ENCODE measurements at regions not wholly inside any gene's neighbourhood (a gene's known extent, or its start where the extent isn't known, plus 50 kb on each side); places are given as distances from the start of the nearest gene placed in this dataset.

DNA sequence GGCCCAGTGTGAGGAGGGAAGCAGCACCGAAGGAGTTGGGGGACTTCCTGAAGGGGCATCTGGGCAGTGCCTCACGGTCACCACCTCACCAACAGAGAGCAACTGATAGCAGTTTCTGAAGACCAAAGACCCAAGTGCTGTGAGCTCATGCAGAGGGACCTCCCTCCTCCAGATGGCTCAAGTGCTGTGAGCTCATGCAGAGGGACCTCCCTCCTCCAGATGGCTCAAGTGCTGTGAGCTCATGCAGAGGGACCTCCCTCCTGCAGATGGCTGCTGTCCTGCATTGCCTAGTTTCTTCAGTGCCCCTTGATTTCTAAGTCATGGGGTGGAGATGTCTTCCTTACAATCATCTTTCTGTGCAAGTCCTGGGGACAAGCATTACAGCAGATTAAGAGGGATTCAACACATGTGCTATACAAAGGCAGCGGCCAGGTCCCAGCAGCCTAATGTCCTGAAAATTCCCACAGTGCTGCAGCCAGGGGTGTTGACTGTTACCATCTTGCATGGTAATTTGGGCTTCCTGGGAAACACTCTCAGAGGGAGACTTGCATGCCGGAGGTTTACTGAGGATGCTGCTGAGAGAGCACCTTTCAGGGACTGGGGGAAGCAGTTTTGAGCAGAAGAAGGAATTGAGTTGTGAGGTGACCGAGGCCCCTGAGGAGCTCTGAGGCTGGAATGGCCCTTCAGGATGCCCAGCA lies 409.3 kb downstream of the GALR1 start:
- DNase-seq (ENCODE audit: low spot score): no peak

DNA sequence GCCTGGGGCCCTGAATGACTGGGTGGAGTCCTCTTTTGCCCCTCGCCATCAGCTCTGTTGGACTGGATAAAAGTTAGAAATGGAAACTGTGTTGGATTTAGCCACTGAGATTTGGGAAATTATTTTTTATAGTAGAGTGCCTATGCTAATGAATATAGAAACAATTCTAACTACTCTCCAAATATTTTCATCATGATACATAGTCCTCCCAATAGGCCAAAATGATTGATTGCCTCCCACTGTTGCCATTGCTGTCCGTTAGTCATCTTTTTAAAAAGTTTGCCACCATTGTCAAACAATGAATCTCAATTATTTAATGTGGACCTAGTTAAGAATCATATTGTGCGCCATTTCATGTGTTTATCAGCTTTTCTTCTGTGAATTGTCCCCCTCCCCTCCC lies 417.0 kb downstream of the GALR1 start:
- DNase-seq (ENCODE audit: low spot score): no peak

DNA sequence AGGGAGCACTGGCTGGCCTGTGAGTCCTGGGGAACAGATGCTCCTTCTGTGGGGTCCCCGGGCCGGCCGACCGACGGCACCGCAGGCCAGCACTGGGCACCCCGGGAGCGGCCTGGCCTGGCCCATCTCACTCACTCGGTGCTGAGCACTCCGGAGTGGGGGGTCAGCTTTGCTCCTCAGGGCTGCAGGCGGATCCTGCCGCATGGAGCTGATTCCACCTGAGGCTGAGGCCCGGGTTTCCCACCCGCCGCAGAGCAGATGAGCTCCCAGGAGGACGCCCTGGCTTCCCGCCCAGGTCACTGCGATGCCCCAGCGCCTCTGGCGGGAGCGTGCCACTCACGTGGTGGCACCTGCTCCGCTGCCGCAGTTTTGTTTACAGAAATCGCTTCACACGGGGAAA lies 418.6 kb downstream of the GALR1 start:
- no peak for DNase-seq (ENCODE audit: low spot score)

DNA sequence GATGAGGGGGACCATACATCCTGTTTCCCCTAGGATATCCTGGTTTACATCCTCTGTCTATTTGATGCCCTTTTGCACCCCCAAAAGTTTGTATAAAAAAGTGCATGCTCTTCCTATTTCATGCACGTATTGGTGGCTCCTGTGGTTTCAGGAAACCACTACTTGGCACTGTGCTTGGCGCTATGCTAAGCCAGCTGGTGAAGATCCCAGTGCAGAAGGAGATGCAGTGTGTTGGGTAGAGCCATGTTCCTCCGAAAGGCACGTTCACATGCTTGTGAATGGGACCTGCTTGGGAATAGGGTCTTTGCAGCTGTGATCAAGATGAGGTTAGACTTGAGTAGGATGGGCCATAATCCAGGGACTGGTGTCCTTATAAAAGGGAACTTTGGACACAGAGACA lies 419.7 kb downstream of the GALR1 start:
- no peak for DNase-seq (ENCODE audit: low spot score)

DNA sequence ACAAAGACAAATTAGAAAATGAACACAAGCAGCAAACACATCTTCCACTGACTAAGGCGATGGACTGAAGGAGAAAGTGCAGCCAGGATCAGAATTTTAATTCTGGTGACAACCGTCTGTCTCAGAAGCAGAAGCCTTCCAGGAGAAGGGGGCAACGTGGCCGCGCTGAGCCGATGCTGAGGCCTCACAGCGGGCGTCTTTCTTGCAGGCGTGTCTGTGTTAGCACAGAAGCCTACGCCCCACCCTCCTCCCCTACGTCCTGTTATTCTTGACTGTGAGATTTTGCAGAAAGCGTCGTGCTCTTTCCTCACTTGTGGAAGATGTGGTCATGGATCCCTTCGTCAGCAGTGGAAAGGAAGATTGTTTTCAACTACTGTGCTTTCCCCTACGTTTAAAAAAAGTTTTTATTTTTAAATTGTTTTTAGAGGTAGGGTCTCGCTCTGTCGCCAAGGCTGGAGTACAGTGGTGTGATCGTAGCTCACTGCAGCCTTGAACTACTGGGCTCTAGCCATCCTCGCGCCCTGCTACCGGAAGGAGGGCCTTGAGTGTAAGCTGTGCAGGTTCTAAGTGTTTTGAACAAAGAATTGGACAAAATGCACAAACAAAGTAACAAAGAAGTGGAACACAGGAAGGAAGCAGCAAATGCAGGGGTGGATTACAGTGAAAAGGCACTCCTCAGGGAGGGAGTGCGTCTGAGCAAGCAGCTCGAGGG lies 422.0 kb downstream of the GALR1 start:
- DNase-seq (ENCODE audit: low spot score): no peak

DNA sequence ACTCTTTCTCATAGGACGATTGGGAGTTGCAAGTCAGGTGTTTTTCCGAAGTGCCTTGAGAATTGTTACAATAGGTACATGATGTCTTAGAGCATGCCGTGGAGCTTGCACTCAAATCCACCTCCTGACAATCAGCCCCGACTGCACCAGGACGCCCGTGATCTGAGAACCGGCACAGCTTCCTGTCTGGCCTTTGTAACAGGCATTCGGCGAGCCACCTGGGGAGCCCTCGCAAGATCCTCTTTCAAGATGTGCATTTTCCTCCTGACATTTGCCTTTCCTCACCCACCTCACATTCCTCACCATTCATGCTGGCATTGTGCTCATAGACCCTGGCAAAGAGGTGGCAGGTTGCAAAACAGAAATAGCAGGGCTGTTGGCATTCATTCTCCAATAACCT lies 427.3 kb downstream of the GALR1 start:
- DNase-seq (ENCODE audit: low spot score): no peak

DNA sequence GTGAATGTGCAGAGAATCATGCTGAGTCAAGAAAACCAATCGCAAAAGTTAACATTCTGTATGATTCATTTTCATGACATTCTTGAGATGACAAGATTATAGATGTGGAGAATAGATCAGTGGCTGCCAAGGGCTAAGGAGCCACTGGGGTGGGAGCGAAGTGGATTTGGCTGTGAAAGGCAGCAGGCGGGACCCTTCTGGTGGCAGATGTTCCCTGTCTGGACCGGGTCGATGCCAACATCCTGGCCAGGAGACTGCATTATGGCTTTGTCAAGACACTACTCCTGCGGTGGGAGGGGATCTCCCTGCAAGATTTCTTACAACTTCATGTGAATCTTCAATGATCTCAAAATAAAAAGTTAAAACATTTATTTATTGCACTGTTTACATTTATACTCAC lies 427.9 kb downstream of the GALR1 start:
- DNase-seq (ENCODE audit: low spot score): no peak

DNA sequence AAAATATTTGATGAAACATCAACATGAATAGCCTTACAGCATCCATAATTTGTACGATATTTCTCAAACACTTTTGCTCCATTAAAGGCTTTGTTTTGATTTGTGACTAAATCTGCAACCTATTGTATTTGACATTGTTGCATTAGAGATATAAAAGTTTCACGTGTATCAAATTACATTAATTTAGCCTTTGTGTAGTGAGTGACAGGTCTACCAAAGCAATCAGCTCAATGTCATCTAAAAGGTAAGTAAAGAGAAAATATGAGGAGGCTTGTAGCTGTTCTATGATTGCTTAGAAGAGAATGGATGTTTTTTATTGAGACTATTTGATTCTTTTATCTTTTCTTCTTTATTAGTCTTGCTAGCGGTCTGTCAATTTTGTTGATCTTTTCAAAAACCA lies 430.2 kb downstream of the GALR1 start:
- DNase-seq (ENCODE audit: low spot score): no peak

DNA sequence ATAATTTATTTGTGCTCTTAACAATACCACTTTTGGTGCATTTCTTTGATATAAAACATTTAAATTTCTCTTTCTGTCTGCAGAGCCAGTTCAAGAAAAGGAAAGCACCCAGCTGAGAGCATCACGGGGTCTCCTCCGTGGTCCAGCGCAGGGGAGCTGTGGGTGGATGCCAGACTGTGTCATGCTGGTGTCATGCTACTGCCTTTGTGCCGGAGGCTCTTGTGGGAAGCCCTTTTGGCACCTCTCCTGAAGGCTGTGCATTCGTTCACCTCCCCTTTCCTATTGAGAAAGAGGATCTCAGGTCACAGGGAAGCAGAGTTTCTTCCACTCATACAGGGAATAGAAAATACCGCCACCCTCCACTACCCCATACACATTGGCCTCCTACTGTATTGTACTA lies 450.4 kb downstream of the GALR1 start:
- no peak for DNase-seq (ENCODE audit: low spot score)

DNA sequence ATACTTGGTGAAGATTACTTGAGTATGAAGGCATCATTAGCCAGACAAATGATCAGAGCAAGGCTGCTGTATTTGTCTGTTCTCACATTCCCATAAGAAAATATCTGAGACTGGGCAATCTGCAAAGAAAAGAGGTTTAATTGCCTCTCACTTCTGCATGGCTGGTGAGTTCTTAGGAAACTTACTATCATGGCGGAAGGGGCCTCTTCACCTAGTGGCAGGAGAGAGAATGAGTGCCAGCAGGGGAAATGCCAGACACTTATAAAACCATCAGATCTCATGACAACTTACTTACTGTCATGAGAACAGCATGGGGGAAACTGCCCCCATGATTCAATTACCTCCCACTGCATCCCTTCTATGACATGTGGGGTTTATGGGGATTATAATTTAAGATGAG lies 452.3 kb downstream of the GALR1 start:
- DNase-seq (ENCODE audit: low spot score): no peak

DNA sequence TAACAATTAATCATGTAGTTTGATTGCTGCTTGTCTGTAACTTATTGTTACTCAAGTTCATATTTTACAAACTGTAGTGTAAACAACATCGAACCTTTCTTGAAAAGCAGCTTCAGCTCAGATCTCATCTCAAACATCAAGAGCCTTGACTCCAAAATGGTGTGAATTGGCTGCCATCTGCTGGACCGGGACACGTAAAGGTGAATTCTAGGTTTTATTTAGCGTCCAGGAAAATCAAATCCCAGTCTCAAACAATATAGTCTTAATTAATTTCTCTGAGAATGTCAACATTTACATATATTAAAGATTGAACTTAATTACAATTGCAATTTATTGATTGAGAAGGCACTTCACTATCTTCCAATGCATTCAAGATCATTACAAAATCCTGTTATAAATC lies 453.0 kb downstream of the GALR1 start:
- peak; percentile 6 for DNase-seq (ENCODE audit: low spot score)

DNA sequence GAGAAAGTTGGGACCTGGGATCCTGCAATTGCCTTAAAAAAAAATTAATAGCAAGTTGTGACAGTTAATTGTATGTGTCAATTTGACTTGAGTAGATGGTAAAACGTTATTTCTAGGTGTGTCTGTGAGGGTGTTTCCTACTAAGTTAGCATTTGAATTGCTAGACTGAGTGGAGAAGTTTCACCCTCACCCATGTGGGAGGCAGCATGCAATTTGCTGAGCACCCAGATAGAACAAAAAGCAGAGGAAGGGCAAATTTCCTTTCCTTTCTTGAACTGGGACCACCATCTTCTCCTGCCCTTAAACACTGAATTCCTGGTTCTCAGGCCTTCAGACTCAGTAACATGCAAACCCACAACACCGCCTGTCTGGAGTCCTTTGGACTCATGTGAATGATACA lies 455.7 kb downstream of the GALR1 start:
- no peak for DNase-seq (ENCODE audit: low spot score)

DNA sequence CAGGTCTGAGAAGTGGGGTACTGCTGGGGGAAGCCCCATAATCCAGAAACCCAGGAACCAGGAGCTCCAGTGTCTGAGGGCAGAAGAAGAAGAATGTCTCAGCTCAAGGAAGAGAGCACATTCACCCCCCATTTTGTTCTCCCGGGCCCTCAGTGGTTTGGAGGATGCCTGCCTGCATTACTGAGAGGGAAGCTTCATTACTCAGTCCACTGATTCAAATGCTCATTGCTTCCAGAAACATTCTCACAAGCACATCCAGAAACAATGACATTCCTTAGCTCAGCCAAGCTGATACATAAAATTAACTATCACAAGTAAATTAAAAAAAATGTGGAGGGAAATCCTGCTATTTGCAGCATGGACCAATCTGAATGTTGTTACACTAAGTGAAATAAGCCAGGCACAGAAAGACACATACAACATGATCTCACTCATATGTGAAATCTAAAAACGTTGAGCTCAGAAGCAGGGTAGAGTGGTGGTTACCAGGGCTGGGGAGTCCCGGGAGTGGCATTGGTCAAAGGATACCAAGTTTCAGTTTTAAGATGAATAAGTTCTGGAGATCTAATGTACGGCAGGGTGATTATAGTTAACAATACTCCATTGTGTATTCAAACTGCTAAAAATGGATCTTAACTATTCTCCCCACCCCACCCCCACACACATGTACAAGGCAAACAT lies 459.3 kb downstream of the GALR1 start:
- no peak for DNase-seq (ENCODE audit: low spot score)

DNA sequence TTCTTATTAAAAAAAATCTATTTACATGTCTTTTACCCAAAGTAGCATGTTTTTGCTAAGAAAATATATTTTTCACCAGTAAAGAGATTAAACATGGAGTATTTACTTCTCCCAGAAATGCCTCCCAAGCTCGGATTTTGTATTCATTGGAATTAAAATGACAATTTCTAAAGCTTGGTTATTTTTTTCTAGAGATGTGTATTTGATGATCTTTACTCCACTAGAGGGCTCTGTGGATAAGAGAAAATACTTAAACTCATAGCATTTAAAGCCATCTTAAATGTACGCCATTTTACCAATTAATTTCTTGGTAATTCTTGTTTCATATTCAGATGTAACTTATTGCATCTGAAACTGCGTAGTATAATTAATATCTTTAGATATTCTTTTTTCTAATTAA lies 461.4 kb downstream of the GALR1 start:
- no peak for DNase-seq (ENCODE audit: low spot score)

DNA sequence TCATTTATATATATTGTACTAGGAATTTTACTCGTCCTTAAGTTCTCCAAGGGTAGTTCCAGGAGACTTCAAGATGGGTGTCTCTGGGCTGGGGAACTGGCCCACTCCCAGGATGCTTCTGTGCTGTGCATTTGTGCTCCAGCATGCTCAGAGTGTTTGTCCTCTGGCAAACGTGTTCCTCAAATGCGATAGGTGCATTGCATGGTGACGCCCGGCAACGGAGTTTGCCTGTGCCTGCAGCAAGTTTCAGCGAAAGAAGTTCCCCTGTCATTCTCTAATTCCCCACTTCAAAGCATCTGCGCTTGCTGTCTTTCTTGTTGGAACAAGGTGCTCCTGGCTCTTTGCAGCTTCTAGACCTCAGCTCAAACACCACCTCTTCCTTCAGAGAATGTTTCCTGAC lies 465.1 kb downstream of the GALR1 start:
- no peak for DNase-seq (ENCODE audit: low spot score)

DNA sequence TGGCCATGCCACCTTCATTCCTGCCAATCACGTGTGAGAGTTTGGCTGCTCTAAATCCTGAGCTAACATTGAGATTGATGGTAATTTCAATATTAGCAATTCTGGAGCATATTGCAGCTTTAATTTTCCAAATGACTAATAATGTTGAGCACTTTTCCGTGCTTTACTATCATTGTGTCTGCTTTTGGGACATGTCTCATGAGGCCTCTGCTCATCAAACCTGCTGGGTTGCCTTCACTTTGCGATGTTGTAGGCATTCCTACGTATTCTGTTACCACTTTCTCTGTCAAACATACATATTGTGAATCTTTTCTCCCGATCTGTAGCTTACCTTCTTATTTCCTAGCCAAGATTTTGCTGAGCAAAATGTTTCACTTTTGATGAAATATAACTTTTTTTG lies 466.6 kb downstream of the GALR1 start:
- DNase-seq (ENCODE audit: low spot score): no peak

DNA sequence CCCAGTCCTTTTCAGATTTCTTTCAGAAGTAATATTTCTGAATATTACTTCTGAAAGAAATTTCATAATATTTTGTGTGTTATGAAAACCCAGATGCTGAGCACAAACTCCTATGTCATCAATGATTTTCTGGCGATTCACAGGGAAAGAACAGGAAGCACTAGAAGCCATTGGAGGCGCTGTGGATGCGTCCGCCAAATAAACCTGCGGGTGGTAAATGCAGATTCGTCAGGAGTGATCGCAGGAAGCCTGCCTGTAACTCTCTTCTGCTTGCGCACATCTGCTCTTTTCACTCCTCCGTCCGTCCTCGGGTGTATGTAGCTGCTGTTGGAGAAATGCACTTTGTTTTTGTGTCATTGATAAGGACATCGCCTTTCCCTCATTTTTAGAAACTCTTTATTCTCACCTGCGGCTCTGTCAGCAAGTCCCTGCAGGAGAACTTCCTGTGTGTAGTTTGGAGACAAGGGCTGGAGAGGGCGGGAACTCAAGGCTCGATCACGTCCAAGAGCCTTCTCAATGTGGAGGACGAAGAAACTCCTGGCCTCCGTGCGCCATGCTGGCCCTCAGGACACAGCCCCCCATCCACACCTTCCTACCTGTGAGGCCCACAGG lies 483.8 kb downstream of the GALR1 start:
- no peak for DNase-seq (ENCODE audit: low spot score)

DNA sequence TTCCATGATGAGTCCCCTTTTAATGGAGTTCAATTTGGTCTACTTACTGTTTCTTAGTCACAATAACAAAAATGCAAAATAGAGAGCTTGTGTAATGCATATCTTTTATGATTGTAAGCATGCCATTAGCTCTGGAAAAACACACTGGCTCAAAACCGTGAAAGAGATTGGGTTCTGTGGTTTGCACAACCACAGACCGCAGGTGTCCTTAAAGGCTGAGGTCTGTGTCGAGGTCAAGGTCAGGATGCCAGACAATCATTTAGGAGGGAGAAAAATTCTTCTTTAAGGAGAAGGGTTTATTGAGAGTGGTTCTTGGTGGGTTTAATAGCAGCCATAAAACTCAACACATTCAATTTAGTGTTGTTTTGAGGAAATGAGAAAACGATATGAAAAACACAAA lies 487.2 kb downstream of the GALR1 start:
- DNase-seq (ENCODE audit: low spot score): no peak

DNA sequence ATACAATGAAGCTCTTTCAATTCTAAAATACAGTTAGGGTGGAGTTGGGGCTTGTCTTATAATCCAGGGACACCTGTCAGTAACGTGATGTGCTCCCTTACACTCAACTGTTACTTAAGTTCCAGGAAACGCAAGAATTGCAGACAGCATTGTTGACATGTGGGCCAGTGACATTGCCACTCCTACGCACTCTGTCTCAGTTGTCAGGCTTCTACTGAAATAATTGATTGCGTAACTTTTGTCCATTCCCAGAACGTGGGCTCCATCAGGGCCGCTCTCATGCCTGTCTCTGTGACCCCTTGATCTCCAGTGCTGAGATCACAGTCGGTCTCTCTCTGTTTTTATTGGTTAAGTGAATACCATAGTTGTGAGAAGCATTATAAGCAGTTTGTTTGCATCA lies 487.8 kb downstream of the GALR1 start:
- no peak for DNase-seq (ENCODE audit: low spot score)

DNA sequence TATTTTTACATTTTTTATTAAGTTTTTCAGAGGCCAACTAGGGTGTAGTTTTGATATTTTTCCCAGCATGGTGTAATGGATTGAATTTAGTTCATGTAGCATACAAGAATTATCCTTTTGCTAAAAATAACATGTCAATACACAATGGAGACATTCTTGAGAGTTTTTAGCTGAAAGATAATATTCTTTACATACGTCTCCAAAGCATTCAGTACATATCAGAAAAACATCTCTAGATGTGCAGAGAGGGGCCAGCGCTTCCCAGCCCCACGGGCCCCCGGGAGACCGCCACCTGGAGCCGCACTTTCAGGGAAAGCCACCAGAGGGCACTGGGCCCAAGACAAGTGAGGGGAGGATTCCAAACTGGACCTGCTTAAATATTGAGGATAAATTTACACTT lies 499.4 kb downstream of the GALR1 start:
- no peak for DNase-seq (ENCODE audit: low spot score)

DNA sequence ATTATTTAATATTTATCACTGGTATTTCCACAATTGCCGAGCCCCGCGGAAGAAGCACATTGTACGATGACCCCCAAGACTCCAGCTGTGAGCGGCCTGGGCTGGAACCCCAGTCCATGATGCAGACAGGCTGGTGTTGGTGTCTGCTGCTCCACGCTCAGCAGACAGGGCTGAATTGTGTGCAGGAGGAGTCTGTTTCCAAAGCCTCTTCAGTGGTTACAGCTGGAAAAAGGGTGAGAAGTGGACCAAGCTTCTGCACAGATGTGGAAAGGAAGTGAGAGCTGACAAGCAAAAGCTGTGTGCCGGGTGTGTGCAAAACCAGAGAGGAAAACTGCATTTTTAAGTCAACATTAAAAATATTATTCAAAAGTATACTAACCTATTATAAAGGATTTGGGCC lies 500.4 kb downstream of the GALR1 start:
- DNase-seq (ENCODE audit: low spot score): no peak

DNA sequence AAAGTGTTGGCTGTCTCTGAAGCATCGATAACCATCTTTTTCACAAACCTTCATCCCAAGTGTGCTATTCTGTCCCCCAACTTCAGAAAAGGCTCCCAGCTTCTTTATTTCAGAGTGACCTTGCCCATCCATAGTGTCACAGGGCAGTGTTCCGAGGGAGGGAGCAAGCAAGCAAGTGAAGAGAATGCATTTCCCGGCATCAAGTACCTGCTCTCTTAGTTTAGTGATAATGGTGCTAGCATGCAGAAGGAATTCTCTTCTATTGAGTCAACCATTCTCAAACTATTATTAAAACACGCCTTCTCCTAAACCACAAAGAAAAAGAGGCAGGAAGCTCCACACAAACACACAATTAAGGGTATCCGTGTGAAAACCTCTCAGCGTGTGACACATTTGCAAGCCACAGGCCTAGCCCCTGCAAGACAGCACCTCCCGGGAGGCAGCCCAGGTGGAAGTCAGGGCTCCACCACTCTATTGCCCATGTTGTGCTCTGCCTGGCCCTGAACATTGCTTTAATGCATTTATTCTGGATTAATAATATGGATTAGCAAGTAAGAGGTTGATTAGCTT lies 504.9 kb downstream of the GALR1 start:
- DNase-seq (ENCODE audit: low spot score): no peak

DNA sequence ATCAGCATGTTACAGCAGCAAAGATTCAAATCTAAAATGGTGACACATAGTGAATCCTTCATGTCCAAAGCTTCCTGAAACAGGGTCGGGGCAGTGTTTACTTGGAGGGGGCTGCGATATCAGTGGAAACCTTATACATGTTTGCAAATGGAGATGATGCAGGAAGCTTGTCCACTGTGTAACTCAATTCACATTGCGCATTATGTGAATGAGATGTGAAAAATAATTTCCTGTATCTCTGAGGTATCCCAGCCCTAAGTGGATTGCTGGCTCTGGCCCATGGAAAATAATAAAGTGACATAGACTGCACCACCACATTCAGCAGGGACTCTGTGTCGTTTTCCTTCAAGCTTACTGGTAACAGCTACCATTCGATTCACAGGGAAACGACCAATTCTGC lies 505.5 kb downstream of the GALR1 start:
- DNase-seq (ENCODE audit: low spot score): no peak
